GM21786 (cell line): ENCODE measurements at regions not wholly inside any gene's neighbourhood (a gene's known extent, or its start where the extent isn't known, plus 50 kb on each side); places are given as distances from the start of the nearest gene placed in this dataset.
"Not testable (repeated sequence)": the region's sequence is repeated elsewhere in the genome, so short reads cannot be mapped to it uniquely, and the experiment has no call there.

Source experiments
- ATAC-seq: cut with Tn5 transposase; IDR thresholded peaks from one replicate; pipeline ENCODE4 v1.9.1; 2021; ENCODE audit not compliant: unreplicated experiment

GRCh38 chr6:44037847-44038542 is 89.3 kb downstream of the MRPL14 start:
- no peak for ATAC-seq

- ATAC-seq: not testable (repeated sequence)
Measured at GRCh38 chr6:44037276-44037675, 90.0 kb downstream of the MRPL14 start.

DNA sequence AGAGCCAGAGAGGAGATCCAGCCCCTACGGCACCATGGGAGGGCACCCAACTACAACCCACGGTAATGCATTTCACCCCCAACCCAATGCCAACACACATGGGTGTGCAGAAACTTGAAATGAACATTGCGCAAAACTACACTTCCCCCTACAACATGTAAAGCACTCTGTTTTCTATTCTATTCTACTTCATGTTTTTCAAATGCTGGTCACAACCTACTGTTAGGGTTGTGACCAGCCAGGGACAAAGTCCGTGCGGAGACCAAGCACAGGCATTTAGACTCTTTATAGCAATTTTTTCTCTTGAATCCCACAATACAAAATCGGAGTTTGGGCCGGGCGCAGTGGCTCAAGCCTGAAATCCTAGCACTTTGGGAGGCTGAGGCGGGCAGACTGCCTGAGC is 90.6 kb downstream of the MRPL14 start:
- ATAC-seq: no peak

GRCh38 chr6:44036196-44036595 is 91.1 kb downstream of the MRPL14 start:
- no peak for ATAC-seq

GRCh38 chr6:44035621-44036020 is 91.6 kb downstream of the MRPL14 start:
- no peak for ATAC-seq

- ATAC-seq: no peak
Measured at GRCh38 chr6:44034931-44035345, 92.3 kb downstream of the MRPL14 start.

DNA sequence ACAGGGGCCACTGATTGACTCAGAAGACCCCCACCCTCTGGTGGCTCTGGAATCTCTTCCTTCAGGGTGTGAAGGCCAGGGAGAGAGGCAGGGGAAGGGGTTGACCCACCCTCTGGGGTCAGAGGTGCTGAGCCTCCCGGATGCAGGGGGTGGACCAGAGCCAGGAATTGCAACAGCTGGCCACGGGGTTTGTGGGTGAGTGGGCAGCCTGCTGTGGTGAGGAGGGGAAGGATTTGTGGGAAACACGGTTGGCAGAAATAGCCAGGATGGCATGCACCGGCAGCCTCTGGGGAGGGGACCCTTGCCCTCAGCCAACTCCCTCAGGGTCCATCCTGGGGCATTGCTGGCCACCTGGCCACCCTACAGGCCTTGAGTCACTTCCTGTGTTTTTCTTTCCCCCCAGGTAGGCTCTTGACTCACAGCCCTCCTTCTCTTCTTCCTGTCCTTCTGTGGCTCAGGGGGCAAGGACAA is 92.8 kb downstream of the MRPL14 start:
- no peak for ATAC-seq

- no peak for ATAC-seq
Measured at GRCh38 chr6:44030812-44031454, 96.3 kb downstream of the MRPL14 start.

DNA sequence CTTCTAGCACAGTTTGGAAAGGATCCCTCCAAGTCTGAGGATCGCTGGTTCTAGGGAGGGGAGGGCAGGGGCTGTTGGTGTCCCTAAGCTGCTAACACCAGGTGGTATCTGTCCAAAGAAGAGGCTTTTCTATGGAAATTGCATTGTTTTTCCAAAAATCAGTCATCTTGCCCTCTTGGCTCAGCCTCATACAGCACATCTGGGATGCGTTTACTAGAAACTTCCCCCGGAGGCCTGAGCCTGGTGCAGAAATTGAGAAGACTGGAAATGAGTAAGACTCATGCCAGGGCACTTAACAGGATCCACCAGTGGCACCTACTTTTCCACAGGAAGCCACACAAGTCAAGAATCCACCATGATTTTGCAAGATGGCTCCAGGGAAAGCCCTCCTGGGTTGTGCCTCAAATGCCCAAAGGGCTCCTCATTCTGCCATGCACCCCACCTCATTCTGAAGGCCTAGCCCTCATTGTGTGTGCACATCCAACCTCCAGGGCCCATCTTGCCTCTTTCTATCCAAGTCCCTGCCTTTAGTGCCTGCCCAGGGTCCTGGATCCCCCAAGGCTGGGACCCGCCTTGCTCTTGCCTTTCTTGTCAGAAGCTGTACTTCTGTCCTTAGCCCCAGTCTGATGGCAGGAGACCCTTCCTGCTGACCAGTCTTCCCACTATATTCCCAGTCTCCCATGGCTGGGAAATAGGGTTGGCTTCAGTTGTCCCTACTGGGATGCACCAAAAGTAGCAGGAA is 97.6 kb downstream of the MRPL14 start:
- ATAC-seq: no peak

GRCh38 chr6:44028789-44029310 is 98.4 kb downstream of the MRPL14 start:
- no peak for ATAC-seq

DNA sequence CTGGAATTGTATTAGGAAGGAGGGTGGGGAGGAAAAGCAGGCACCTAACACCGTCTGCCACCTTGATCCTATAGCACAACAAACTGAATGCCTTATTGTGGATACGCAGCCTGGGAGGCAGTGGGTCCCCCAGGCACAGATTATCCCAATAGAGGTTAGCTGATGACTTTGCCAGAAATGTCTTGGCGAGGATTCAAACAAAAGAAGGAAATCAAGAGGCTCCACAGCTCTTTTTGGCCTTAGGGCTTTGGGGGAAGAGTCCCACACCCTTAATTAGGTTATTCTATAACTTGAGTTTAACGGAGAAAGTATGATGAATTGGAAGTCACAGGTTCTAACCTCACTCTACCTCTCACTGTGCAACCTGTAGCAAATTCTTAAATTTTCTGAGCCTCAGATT is 102.0 kb downstream of the MRPL14 start:
- no peak for ATAC-seq

DNA sequence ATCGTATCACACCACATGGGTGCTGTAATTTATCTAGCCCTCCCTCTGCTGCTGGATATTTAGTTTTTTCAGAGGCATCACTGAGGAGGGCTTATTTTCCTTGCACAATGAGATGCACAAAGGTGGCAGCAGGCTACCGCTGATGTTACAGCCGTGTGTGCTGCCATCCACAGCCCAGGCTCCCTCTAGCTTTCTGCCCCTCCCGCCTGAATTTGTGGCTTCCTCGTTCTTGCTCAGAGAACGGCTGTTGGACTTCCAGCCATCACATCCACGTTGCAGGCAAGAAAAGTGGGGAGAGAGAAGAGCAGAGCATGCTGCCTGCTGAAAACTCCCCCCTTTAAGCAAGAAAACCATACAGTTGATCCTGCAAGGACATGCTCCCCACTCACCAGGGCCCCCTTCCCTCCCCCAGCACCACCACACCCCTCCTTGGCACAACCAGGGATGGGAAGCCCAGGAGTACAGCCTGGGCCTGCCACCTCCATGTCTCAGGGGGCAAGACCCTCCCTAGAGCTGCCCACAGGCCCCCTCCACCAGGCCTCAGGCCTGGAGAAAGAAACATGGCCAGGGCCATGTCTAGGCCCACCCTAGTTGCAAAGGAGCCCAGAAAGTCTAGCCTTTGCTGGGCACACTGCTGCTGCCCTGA is 102.6 kb downstream of the MRPL14 start:
- no peak for ATAC-seq

DNA sequence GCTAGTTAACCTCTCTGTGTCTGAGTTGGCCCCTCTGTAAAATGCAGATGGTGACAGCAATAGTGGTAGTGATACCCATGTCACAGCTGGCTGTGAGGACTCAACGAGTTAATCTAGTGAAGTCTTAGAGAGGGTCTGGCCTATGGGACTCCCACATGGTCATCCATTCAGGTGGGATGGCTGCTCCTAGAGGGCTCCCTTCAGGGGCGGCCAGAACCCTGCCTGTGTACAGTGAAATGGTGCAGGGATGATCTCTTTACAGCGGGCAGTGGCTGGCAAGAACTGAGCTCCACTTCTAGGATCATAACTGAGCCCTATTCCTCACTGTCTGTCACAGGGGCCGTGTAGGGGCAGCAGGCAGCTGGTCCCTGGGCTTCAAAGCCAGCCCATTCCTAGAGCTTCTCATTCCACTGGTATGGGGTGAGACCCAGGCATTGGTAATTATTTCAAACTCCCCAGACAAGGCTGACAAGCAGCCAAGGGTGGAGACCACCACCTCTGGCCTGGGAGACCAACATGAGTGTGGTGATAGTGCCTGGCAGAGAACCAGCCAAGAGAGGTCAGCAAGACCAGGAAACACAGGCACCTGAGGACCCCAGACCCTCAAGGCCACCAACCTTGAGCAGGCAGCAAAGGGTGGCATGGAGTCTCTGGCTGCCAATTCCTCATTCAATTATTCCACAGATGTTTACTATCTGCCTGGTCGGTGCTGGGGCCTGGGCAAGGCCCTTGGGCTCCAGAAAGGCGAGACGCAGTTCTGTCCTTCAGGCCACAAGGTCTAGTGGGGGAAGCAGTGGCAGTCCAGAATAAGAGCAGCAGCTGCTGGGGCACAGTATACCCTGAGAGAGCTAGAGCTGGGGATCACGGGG is 103.4 kb downstream of the MRPL14 start:
- ATAC-seq: no peak

DNA sequence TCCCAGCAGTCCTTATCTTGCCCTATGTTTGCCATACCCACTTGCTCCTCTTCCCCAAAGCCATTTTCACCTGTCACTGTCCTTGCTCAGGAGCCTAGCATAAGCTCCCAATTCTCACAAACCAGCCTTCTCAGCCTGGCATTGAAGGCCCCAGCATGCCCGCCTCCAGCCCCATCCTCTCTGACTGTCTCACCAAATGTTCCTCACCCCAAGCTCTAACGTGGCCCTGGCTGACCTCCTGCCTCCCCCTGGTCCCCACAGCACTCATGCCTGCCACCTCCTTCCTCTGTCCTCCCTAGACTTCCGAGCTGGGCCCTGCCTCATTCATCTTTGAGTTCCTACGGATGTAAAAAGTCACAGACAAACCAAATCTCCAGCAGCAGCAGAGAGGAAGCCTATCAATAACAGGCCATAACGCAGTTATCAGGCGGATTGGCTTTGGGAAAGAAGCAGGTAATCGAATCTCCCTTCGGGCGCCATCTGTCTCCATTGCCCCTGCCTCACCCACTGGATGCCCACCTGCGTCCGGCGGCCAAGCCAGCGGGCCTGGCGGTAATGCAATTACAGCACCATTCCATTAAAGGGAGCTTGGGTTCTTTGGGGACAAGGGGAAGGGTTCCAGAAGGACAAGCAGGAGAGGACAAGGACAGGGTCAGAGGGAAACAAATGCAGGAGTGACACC is 104.4 kb downstream of the MRPL14 start:
- ATAC-seq: no peak

- ATAC-seq: no peak
Measured at GRCh38 chr6:44022296-44022661, 105.0 kb downstream of the MRPL14 start.

GRCh38 chr6:44021589-44022295 is 105.5 kb downstream of the MRPL14 start:
- ATAC-seq: no peak

DNA sequence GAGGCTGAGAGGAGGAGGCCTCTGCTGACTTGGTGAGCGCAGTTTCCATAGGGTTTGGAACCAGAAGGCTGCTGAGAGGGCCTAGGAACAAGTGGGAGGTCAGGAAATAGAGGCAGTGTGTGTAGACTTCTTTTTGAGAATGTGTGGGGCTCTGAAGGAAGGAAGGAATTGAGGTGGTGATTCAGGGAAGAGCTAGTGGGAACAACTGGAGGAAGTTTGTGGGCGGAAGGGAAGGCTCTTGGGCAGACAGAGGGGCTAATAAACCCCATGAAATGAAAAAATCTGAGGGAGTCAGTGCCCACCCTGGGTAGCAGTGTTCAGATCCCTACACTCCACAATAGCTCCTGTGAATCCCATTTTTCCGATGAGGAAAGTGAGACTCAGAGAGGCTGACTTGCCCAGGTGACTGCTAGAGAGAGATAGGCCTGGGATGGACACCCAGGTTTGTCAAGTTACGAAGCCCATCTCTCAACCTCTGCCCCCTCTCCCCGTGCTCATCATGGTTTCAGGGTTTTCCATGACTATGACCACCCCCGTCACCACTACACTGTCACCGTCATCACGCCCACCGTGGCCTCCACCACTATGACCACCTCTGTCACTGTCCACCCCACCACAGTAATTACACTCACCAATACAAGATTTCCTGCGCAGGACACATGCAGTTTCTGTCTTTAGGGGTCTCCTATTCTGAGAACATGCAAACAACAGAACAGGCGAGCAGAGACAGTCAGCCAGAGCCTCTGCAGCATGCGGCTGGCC is 106.4 kb downstream of the MRPL14 start:
- no peak for ATAC-seq

DNA sequence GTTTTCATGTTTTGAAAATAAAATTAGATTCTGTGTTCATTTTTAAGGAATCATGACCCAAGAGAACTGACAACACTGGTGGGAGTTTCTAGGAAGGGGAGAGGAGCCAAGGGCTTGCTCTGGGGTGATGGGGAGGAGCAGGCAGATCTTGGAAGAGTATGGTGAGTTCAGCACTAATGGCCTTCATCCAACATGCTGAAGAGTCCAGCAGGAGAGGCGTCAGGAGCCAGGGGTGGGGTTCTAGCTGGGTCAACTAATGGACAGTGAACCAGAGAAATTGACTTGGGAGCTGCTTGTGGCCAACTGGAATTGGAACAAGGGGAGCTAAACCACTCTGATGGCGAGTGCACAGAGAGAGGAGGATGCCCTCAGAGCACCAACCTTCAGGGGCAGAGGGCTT is 107.1 kb downstream of the MRPL14 start:
- ATAC-seq: no peak
